Sigmoid colon (tissue), 4 donors: ENCODE measurements at regions not wholly inside any gene's neighbourhood (a gene's known extent, or its start where the extent isn't known, plus 50 kb on each side); places are given as distances from the start of the nearest gene placed in this dataset.

Experiments used
- EP300 ChIP-seq, 4 donors: sonication (generic); formaldehyde crosslinking; IDR thresholded peaks; one replicate each; pipeline ENCODE4 v1.6.1; 2017; ENCODE audit warnings: antibody characterized with exemption in 4 of 4
- POLR2A ChIP-seq, 2 donors: fragments of 450-650 bp; IDR thresholded peaks; one replicate each; pipeline ENCODE4 v1.6.1; 2016; ENCODE audit warnings: antibody characterized with exemption in 2 of 2, mild to moderate bottlenecking in 2 of 2, moderate library complexity in 2 of 2
- POLR2AphosphoS5 ChIP-seq, 4 donors: sonication (generic); formaldehyde crosslinking; IDR thresholded peaks; one replicate each; pipeline ENCODE4 v1.6.1; 2017; ENCODE audit warnings: antibody characterized with exemption in 4 of 4
- TF ChIP-seq, protein P1 (sequence below), 4 experiments: fragments of 450-650 bp in 3 of 4; fragments of 200-600 bp in 1 of 4; IDR thresholded peaks; one replicate each; pipeline ENCODE4 v1.5.1; 2016 to 2019; ENCODE audit warnings: antibody characterized with exemption in 4 of 4, mild to moderate bottlenecking in 3 of 4, moderate library complexity in 2 of 4

- TF ChIP-seq, protein P1, sequence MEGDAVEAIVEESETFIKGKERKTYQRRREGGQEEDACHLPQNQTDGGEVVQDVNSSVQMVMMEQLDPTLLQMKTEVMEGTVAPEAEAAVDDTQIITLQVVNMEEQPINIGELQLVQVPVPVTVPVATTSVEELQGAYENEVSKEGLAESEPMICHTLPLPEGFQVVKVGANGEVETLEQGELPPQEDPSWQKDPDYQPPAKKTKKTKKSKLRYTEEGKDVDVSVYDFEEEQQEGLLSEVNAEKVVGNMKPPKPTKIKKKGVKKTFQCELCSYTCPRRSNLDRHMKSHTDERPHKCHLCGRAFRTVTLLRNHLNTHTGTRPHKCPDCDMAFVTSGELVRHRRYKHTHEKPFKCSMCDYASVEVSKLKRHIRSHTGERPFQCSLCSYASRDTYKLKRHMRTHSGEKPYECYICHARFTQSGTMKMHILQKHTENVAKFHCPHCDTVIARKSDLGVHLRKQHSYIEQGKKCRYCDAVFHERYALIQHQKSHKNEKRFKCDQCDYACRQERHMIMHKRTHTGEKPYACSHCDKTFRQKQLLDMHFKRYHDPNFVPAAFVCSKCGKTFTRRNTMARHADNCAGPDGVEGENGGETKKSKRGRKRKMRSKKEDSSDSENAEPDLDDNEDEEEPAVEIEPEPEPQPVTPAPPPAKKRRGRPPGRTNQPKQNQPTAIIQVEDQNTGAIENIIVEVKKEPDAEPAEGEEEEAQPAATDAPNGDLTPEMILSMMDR (IDR thresholded peaks at IDR 0.05): peak; percentile 41 to 72 (median 64)
- TF ChIP-seq EP300 (IDR thresholded peaks at IDR 0.05) (no peak), POLR2A (IDR thresholded peaks at IDR 0.05) (no peak), POLR2AphosphoS5 (IDR thresholded peaks at IDR 0.05) (no peak)
Observed at GRCh38 chr6:110528101-110528929, 51.9 kb upstream of the SLC22A16 start.
